Liver (tissue), 3 donors: ENCODE measurements at regions not wholly inside any gene's neighbourhood (a gene's known extent, or its start where the extent isn't known, plus 50 kb on each side); places are given as distances from the start of the nearest gene placed in this dataset.

Source experiments
- CTCF ChIP-seq: fragments of 150-350 bp; IDR thresholded peaks from 2 replicates; pipeline ENCODE4 v1.5.1; 2017; ENCODE audit warnings: improper control_type of control experiment, low read depth, low read length; ENCODE audit not compliant: missing input control
- FOXA1 ChIP-seq: IDR thresholded peaks from 2 replicates; pipeline ENCODE4 v1.6.1; 2016; ENCODE audit warnings: antibody characterized with exemption
- GABPA ChIP-seq, 2 donors: IDR thresholded peaks in 1 of 2; conservative IDR thresholded peaks in 1 of 2; 2 replicates each; pipeline ENCODE4 v1.6.1; 2016; ENCODE audit warnings: antibody characterized with exemption in 2 of 2, mild to moderate bottlenecking in 1 of 2, moderate library complexity in 1 of 2
- MAX ChIP-seq: IDR thresholded peaks from 2 replicates; pipeline ENCODE4 v1.6.1; 2016; ENCODE audit warnings: antibody characterized with exemption
- RAD21 ChIP-seq, 2 donors: IDR thresholded peaks; 2 replicates each; pipeline ENCODE4 v1.6.1; 2016; ENCODE audit warnings: antibody characterized with exemption in 2 of 2, mild to moderate bottlenecking in 2 of 2
- REST ChIP-seq: IDR thresholded peaks from 2 replicates; pipeline ENCODE4 v1.6.1; 2016; ENCODE audit warnings: antibody characterized with exemption, mild to moderate bottlenecking
- TAF1 ChIP-seq: conservative IDR thresholded peaks from 2 replicates; pipeline ENCODE4 v1.6.1; 2016; ENCODE audit warnings: antibody characterized with exemption, mild to moderate bottlenecking
- donor health status: healthy.
- donor health status: healthy.

GRCh38 chr6:132115714-132116366, 164.7 kb upstream of the CCN2 start:
- TF ChIP-seq FOXA1 (no peak), RAD21 (IDR thresholded peaks at IDR 0.05) (no peak), CTCF (no peak), GABPA (IDR thresholded peaks at IDR 0.05 in 1 of 2, conservative IDR thresholded peaks at IDR 0.05 in 1 of 2) (no peak), REST (no peak), MAX (no peak), TAF1 (no peak)
